ENCODE measurements at regions not wholly inside any gene's neighbourhood (a gene's known extent, or its start where the extent isn't known, plus 50 kb on each side); places are given as distances from the start of the nearest gene placed in this dataset.

DNA sequence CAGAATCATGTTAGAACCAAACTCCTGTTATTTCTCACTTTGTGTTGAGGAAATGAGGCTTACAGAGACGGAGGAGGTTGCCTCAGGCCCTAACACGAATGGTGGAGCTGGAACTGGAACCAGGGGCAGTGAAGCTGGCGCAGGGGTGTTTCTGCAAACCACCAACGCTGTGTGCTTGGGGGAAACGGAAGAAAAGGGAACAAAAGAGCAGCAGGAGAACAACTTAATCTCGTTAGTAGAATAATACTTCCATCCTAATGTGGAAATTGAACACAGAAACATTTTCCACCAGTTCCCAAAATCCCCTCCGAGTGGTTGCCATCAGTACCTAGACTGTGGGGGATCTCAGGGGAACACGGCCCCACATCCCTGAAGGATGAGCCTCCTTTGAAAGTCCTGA lies 103.4 kb upstream of the FRMD1 start:
- H3K4me3 ChIP-seq (ENCODE audit: low read length), result no peak overlapping the region
- DNase-seq (ENCODE audit: low read depth), result no peak
- TF ChIP-seq CTCF (IDR thresholded peaks at IDR 0.05; ENCODE audit: insufficient read depth, low read depth, low read length, missing control alignments), result no peak

DNA sequence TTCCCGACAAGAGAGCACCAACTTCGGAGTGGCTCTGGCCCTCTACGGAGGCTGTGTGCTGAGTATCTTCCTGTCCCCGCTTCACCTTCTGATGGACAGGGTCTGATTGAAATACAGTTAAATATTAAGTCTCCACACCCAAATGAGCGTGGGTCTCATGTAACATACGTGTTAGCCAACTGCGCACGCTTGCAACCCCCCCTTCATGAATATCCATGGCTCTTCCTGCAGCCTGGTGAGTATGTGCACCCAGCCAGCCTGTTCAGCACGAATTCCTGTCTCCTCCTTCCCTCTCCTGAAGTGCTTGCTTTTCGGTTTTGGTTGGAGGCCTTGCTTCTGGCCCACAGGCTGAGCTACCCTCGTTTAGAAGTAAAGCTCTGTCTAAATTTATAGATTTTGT lies 102.9 kb upstream of the FRMD1 start:
- no peak overlapping the region for H3K4me3 ChIP-seq (ENCODE audit: low read length)
- no peak for DNase-seq (ENCODE audit: low read depth)
- no peak for TF ChIP-seq CTCF (IDR thresholded peaks at IDR 0.05; ENCODE audit: insufficient read depth, low read depth, low read length, missing control alignments)

DNA sequence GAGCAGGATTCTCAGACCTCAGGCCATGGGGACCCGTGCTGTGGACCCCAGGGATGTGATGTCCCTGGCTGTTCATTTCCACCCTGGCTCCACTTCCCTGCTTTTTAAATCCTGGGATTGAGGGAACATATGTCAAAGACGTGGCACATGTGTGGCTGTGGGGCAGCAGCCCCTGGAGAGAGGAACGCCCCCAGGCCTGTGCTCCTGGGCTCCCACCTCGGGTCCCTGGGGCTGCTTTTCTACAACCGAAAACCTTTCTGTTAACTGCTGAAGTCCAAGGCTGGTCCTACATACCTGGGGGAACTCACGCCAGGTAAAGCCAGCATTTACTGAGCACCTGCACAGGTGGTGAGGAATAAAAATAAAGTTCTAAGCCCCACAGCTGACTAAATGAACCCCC lies 102.3 kb upstream of the FRMD1 start:
- no peak for DNase-seq (ENCODE audit: low read depth)
- no peak overlapping the region for H3K4me3 ChIP-seq (ENCODE audit: low read length)
- TF ChIP-seq CTCF (IDR thresholded peaks at IDR 0.05; ENCODE audit: insufficient read depth, low read depth, low read length, missing control alignments), result no peak

DNA sequence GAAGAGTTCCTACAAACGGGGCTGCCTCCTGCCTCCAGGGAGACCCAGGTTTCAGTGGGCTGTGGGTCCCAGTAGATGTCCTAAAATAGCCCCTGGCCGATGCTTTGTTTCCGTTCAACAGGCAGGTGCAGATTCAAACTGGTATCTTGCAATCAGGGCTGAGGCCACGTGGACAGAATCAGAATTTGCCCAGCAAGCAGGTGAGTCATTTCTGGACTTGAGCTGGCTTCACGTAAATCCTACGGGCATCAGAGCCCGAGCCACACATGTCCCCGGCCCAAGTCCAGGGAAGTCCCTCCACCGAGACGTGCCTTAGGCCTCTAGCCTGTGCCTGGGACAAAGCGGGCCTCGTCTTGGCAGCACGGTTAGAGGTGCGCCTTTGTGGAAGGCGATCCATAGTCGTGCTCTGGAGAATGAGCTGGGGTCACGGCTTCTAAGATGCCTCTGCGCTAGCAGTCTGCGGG lies 101.6 kb upstream of the FRMD1 start:
- no peak overlapping the region for H3K4me3 ChIP-seq (ENCODE audit: low read length)
- TF ChIP-seq CTCF (IDR thresholded peaks at IDR 0.05; ENCODE audit: insufficient read depth, low read depth, low read length, missing control alignments), result no peak
- no peak for DNase-seq (ENCODE audit: low read depth)

DNA sequence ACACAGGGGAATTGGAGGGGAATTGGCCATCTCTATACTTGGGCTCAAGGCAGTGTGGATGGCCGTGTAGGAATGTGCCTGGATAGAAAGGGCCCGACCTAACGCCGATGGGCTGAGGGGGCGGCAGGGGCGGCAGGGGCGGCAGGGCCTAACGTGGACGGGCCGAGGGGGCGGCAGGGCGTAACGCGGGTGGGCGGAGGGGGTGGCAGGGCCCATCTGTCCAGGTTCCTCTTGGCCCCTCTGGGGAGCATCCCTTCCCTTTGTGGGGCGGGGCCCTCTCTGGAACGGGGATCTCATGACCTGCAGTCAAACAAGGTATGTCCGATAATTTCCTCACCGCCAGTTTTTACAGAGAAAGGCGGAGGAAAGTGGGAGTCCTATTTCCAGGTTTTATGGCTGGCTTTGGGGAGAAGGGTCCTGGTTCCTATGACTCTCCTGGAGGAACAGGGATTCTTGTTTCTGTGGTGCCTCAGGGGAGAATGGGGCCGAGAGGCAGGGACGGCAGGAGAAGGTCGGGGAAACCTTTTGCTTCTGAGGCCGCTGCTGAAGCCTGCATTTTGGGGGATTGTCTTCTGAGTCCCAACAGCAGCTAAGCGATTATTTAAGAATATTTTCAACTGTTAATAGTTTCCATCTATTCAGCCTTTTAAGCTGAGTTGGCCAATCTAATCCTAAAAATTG lies 100.8 kb upstream of the FRMD1 start:
- DNase-seq (ENCODE audit: low read depth), result no peak
- H3K4me3 ChIP-seq (ENCODE audit: low read length), result no peak overlapping the region
- no peak for TF ChIP-seq CTCF (IDR thresholded peaks at IDR 0.05; ENCODE audit: insufficient read depth, low read depth, low read length, missing control alignments)

DNA sequence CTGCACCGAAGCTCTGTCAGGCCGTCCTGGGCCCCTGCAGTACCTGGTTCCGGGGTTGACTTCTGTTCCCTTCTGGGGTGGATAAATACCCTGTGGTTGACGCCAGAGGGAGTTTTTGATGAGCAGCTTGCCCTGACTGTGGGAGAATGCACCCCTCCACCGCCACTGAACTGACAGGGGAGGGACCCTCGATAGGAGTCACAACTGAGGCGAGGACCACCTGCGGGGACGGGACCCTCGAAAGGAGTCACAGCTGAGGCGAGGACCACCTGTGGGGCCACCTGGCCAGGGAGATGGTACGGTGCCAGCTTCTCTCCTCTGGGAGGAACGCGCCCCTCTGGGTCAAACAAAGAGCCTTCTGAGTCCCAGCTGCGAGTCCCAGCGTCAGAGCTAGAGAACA lies 100.1 kb upstream of the FRMD1 start:
- no peak for TF ChIP-seq CTCF (IDR thresholded peaks at IDR 0.05; ENCODE audit: insufficient read depth, low read depth, low read length, missing control alignments)
- DNase-seq (ENCODE audit: low read depth), result no peak
- no peak overlapping the region for H3K4me3 ChIP-seq (ENCODE audit: low read length)

Measured in epithelial cell of esophagus (primary cell).